GM21825 (cell line): ENCODE measurements at regions not wholly inside any gene's neighbourhood (a gene's known extent, or its start where the extent isn't known, plus 50 kb on each side); places are given as distances from the start of the nearest gene placed in this dataset.

Experiments
- ATAC-seq: cut with Tn5 transposase; IDR thresholded peaks from one replicate; pipeline ENCODE4 v1.9.1; 2021; ENCODE audit warnings: mild to moderate bottlenecking, moderate library complexity; ENCODE audit not compliant: unreplicated experiment

DNA sequence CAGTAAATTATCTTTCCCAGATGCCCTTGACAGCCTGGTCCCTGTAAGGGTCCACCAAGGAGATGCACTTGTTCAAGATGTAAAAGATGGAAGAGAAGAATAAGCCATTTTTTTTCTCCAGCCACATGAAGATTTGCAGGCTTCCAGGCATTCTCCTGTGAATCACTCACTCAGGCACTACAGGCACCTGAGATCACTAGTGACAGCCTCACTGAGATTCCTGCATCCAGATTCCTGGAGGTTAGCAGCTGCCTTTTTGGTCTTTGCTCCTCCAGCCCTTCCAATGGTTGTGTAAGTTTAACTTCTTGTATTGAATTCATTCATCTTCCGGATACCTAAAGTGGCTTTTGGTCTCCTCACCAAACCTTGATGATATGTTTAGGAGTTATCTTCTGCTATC, 630.2 kb upstream of the CADM1 start:
- ATAC-seq, result no peak

DNA sequence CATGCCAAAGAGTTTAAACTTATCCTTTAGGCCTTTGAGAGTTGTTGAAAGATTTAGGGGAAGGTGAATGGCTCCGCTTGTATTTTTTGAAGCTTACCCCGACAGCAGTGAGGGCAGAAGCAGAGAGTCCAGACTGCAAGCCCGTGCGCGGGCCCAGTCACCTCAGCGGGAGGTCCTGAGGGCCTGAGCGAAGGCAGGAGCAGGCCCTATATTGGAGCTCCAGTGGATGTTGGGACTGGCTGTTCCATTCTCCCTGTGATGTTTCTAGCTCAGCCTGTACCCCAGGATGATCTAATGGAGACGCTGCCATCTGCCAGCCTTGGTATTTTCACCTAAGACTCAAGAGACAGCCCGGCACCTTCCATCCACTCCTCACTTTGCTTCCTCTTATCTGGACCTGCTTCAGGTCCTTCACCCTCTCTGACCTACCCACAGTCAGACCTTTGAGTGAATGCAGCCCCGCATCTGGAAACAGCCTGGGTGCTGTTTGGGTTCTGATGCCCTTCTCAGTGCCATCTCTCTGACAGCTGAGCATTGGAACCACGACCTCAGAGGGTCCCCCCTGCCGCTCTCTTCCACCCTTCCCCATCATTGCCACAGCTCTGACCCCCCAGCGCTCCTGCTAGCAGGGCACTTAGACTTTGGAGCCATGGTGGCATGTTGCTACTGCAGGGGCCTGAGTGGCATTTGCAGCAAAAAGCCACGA, 628.2 kb upstream of the CADM1 start:
- ATAC-seq, result no peak

DNA sequence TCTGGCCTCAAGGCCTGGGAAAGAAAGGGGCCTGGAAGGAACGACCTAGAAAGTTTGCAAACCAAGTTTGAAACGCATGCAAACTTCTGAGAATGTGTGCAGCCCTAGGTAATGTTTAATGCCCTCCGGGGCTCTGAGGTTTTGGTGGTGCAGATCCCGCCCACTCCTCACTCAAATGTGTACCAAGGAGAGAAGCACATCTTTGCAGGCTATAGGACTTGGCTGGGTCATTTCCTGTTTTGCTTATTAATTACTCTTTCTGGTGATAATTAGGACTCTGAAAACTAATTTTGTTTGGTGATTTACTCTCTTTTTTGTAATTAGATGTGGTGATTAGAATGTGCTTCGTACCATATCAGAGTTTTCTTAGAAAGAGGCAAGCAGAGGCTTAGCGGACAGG, 625.9 kb upstream of the CADM1 start:
- ATAC-seq, result no peak

DNA sequence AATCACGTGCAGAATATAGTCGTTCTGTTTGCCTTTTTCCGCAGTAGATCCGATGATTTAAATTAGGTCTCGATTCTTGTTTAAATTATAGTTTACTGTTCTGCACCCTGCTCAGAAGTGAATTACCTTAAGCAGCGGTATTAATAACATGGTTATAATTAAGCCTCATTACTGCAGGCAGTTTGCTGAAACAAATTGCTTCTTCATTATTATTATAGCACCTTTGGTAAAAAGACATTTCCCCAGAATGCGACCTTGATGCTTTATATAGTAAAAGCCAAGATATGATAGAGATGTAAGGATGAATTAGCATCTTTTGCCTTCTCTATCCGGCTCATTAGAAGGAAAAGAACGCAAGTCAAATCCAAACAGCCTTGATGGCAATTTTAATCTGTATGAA, 625.2 kb upstream of the CADM1 start:
- ATAC-seq, result no peak

DNA sequence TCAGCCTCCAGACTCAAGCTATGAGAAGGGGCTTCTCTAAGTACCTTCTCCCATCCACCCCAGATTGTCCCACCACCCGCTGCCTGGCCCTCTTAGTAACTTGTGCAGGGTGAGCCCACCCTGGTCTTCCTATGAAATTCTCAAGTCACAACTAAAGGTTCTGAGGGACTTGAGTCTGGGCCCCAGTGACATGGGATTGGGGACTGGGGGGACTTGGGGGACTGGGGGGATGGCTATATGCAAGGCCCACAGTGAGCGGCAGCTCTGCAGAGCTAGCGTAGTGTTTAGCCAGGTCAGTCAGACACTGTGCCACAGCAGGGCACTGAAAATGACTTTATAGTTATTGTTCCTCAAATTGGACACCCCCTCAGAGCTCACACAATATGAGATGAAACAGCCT, 622.3 kb upstream of the CADM1 start:
- ATAC-seq, result no peak

DNA sequence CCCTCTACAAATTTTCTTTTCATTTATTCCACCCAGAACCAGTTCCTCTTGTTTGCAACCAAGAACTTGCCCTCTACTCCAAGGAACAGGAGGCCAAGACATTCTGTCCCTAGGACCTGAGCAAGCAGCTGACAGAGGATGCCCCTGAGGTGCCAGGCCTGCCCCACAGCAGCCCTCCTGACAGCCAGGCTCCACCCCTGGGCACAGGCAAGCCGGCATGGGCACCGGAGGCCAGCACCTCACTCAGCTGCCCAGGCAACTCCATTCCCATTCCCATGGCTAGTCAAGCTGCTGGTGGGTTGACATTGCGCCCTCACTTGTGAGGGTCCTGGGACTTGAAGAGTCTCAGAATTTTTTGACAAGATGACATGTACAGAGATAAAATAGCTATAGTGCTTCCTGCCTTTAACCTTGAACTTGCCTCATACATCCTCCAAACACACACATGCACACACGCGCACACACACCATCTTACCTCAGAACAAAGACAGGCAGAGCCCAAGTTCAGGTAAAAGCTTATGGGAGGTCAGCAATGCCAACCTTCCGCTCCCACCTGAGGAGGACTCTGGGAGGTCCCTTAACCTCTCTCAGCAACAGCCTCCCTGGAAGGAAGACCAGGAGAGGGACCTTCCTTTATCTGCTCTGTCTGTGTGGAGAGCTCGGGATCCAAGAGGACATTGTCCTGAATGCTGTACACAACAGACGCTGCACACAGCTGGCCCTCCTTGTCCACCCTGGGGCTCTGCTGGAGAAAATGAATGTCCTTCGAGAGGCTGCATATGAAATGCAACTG, 620.9 kb upstream of the CADM1 start:
- ATAC-seq, result no peak

DNA sequence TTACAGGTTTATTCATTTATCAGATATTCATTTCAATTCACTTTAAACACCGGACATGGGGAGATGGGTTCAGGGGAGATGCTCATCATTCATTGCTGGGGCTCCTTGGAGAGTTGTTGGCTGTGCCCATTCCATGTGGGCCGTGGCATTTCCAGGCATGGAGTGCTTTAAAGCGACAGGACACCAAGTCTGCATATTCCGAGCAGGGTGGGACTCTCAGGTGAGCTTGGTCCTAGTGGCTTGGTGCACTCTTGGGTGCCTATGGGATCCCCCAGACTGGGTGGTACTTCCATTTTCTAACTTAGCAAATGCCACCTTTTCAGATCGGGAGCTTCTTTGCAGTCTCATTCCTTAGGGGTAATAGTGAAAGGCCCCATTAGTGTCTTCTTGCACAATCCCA, 619.5 kb upstream of the CADM1 start:
- ATAC-seq, result no peak

DNA sequence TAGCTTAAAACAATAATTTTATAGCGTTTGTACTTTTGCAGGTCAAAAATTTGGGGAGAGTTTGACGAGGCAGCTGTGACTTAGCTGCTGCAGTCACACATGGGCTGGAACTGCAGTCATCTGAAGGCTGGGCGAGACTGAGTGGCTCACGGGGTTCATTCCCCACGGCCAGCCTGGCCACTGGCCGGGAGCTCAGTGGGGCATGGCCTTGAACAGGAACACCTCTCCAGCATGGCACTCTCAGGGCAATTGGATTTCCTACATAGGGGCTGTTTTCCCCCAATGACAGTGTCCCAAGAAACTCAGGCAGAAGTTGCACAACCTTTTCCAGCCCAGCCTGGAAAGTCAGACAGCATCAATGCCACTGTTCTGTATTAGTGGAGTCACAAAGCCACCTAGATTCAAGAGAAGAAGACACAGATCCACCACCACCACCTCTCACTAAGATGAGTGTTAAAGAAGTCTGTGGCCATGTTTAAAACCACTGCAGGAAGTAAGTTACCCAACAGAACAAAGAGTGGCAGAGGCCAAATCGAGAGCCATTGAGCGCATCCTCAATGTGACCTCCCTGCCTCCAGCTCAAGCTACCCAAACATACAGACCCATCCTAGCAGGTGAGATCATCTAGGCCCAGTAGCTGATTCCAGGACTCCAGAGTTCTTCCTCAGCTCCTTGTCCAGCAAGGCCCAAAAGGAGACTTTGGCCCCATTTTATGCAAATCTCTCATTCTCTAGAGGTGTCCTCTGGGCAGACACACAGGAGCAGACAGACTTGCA, 618.7 kb upstream of the CADM1 start:
- no peak for ATAC-seq

DNA sequence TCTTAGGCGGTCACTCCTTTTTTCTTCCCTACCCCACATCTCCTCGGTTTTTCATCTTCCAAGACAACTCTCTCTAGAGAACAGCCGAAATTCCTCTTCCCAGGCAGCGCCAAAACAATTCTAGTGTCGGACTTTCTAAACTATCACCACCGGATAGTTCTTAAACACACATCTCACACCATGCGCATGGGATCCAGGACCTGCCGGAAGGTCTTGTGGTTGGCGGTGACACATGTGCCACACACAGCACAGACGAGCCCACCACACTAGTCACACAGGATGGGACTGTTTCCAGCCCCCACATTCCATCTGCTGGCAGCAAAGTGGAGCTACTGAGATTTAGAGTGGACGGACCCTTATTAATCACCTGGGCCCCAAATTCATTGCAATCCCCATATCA, 614.9 kb upstream of the CADM1 start:
- no peak for ATAC-seq

DNA sequence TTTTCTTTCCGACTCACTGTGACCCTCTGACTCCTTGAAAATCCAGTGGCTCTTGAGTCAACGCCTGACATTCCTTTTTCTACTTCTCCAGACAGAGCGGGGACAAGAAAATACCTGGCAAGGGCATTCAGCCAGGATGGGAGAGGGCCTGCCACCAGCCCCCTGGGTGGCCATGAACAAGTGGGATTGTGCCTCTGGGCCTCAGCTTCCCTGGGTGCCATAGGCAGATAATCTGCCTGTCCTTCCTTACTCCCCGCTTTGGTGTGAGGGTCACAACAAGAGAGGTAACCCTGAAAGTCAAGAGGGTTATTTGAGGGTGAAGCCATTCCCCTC, 613.9 kb upstream of the CADM1 start:
- ATAC-seq, result no peak

DNA sequence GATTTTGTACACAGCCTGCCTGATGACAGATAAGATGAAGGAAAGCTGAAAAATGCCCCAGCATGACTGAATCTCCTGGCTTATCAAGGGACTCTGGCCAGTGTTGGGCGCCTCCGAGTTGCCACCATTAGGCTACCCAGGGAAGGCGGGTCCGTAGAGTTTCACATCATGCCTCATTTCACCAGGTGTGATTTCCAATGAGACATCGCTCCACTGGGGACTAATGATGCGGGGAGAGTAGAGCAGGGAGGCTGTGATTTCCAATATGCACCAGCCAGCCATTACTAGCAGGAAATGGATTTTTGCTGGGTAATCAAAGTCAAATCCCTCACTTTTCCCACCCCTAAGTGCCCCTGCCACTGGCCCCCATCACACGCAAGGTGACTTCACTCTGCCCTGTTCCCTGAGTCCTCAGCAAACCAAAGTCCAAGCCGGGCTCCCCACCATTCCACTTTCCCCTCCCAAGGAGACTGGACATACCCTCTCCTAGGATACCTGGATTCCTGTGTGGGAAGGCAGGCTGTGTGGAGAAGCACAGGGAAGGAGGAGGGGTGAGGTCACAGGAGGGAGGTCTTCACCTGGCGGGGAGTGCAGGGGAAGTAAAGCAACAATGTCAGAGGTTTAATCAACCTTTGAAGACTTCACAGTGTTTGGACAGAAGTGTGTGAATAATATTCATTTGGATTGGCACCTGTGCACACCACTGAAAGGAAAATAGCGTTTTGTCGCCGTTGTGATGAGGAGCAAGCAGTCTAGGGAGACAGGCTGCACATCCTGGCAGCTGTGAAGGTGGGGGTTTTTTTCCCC, 613.3 kb upstream of the CADM1 start:
- ATAC-seq, result no peak

DNA sequence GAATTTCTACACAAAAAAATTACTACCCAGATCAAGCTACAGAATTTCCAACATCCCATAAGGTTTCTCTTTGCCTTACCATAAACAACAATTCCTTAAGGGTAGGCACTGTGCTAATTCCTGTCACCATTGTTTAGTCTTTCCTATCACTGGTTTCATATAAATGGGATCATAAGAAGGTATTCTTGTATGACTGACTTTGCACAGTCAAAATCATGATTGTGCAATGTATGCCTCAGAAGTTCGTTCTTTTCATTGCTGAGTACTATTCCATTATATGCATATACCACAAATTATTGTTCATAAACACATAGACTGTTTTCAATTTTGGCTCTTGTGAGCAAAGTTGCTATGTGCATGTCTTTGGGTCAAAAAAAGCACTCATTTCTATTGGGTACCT, 611.6 kb upstream of the CADM1 start:
- no peak for ATAC-seq

DNA sequence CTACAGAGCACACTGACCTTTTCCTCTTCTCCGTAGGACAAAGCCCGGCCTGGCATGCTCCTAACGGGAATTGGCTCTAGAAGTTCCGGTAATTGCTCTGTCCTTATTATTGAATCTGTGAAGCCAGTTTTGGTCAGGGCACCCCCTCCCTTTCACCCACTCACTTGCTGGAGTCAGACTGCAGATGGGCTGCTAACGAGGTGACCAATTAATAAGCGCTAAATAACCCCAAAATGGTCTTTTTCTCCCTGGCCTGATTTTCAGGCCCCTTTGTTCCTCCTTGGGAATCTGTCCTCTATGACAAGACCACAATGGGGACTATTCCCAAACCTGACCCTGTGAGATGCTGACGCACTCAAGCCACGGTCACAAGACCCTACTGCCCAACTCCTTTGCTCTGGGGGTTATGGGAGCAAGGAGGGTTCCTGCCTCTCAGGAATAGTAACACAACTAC, 610.0 kb upstream of the CADM1 start:
- no peak for ATAC-seq

DNA sequence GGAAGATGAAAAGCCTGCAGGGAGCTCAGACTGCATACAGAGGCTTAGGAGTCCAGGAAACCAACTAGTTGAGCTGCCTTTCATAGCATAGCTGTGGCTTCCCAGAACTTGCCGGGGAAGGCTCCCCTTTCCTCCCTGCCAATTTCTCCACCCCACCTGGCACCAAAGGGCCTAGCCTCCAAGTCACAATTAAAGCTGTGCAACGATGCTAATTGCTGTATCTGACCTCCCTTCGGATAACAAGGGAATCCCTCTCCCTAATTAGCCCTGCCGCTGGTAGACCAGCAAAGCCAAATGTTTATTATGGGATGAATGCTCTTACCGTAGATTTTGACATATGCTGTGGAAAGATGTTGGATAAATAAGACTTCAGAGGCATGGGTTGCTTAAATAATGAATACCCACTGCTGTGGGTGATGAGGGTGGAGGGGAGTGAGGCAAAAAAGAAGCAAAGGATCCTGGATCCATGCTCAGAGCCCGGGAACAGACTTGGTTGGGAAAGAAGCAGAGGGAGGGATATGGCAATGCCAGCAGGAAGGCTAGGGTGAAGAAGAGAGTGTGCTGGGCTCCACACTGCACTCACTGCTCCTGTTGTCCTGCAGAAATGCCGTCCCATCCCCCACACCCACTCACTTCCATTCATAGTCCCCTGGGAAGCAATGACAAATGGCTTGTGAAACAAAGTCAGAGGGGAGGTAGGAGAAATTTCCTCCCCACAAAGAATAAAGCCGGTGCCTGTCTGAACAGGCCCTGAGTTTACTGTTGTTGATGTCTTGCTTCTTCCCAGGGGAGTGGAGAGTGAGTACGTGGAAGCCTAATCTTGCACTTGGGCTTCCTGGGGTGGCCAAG, 608.1 kb upstream of the CADM1 start:
- no peak for ATAC-seq

DNA sequence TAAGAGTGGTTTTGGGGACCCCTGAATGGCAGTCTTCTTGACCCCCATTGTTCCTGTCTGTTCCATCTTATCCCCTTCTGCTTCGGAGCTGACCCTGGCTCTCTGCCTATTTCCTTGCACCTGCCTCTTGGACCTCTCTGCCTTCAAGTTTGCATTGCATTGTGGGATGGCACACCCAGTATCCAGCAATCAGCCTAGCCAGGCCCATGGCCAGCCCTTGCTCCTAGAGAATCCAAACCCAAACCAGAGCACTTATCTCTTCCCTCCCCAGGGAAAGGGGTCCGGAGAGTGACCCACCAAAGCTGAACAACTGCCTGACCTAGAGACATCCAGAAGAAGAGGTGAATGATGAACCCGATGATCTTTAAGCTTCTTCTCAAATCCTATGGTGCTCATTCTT, 607.3 kb upstream of the CADM1 start:
- no peak for ATAC-seq

DNA sequence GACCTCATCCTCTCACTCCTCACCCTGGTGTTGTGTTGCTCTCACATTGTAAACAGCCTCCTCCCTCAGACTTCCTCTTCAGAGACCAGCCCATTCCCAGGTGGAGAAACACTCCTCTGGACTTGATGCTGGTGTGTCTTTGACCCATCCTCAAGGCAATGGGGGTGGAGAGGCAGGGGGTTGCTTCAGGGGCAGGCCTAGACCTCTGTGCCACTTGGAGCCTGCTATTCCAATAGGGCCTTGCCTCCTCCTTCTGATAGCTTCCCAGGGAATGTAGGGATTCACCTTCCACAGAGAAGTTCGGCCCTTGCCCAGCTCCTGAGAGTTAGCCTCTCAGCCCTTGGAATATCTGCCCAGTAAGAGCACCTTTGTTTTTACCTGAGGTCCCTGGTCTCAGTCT, 606.6 kb upstream of the CADM1 start:
- ATAC-seq, result no peak

DNA sequence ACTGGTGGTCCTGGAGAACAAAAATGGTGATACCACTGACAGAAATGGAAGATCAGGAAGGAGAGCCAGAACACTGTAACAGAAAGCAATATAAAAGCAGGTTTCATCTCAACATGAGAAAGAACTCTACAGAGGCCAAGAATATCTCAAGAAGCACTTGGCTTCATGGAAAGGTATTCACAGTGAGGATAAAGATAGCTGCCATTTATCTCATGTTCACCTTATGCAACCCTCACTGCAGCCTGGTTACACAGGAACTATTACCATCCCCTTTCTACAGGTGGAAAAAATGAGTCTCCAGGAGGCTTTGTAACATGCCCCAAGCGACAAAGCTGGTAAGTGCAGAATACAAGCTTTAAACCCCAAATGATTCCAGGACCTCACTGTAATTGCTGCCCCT, 606.1 kb upstream of the CADM1 start:
- no peak for ATAC-seq

DNA sequence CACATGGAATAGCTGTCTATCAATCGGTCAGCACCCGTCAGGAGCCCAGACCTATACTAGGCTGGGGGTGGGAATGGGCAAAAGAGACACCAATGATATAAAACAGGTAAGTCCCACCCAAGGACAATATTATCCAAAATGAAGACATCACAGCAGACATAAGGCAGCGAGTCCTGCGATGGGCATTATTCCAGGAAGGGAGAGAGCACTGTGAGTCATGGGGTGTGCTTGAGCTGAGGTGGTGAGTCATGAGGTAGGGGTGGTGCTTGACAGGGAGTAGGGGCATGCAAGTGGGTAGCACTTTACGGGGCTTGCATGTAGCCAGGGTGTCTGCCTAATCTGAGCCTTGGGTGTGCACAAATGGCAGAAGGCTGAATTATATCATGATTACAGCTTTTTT, 605.0 kb upstream of the CADM1 start:
- ATAC-seq, result no peak

DNA sequence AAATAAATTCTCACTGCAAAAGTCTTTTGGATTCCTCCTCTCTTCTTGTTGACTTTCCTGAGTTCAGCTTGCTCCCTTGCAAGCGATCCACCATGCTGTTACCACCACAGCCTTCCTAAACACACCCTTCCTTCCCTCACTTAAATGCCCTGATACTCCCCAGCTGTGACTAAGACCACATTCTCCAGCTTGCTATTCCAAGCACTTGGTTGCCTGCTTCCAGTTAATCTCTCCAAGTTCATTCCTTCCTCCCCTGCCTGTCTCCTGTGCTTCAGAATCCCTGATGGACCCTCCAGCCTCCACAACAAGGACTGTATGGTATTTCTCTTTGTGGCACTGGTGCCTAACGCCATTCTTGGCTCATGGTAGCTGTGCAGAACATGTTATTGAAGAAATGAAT, 603.9 kb upstream of the CADM1 start:
- no peak for ATAC-seq

DNA sequence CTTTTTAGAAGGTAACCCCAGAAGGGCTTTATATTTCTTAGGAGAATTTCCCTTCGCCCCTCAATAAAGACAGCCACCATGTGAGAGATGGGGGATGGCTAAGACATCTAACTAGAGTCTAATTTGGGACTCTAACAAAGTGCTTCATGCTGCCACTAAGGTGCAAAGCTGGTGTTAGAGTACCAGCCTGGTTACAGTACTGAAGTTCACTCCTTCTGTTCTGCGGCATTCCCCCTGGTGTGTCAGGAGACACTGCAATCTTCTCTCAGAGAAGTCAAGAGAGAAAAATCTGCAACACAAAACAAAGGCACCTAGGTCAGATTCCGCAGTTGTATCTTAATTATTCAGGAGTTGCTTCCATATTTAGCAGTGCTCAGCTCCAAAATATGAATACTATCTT, 603.0 kb upstream of the CADM1 start:
- ATAC-seq, result no peak
